ENCODE measurements at regions not wholly inside any gene's neighbourhood (a gene's known extent, or its start where the extent isn't known, plus 50 kb on each side); places are given as distances from the start of the nearest gene placed in this dataset.

GRCh38 chr14:83355609-83356008, 1822.0 kb upstream of the SEL1L start:
- H3K27ac ChIP-seq, result no peak overlapping the region
- no peaks in the 10 kb centered on the region for H3K4me1 ChIP-seq
- no peaks in the 10 kb centered on the region for H3K36me3 ChIP-seq
- H3K4me3 ChIP-seq, result no peak overlapping the region
- H3K9ac ChIP-seq (ENCODE audit: low read depth in 2 of 2, low read length in 2 of 2), result no peak overlapping the region
- TF ChIP-seq CTCF (IDR thresholded peaks at IDR 0.05), result no peak
- intact Hi-C loops (cut with DNase I), result no loop called here
- no peaks in the 10 kb centered on the region for H3K9me3 ChIP-seq
- H3K27me3 ChIP-seq, result no peaks in the 10 kb centered on the region
- DNase-seq, result no peak

- no peak overlapping the region for H3K9ac ChIP-seq (ENCODE audit: low read depth in 2 of 2, low read length in 2 of 2)
- H3K27ac ChIP-seq, result no peak overlapping the region
- H3K4me1 ChIP-seq, result no peaks in the 10 kb centered on the region
- no peak for TF ChIP-seq CTCF (IDR thresholded peaks at IDR 0.05)
- intact Hi-C loops (cut with DNase I), result no loop called here
- H3K9me3 ChIP-seq, result no peaks in the 10 kb centered on the region
- DNase-seq, result no peak
- no peak overlapping the region for H3K4me3 ChIP-seq
- no peaks in the 10 kb centered on the region for H3K36me3 ChIP-seq
- no peaks in the 10 kb centered on the region for H3K27me3 ChIP-seq
Observed at GRCh38 chr14:83356080-83356479, 1822.4 kb upstream of the SEL1L start.

- intact Hi-C loops (cut with DNase I), result no loop called here
- H3K4me1 ChIP-seq, result no peaks in the 10 kb centered on the region
- H3K27ac ChIP-seq, result no peak overlapping the region
- no peak overlapping the region for H3K4me3 ChIP-seq
- H3K9me3 ChIP-seq, result no peaks in the 10 kb centered on the region
- no peaks in the 10 kb centered on the region for H3K27me3 ChIP-seq
- DNase-seq, result no peak
- TF ChIP-seq CTCF (IDR thresholded peaks at IDR 0.05), result no peak
- H3K36me3 ChIP-seq, result no peaks in the 10 kb centered on the region
- H3K9ac ChIP-seq (ENCODE audit: low read depth in 2 of 2, low read length in 2 of 2), result no peak overlapping the region
Observed at GRCh38 chr14:83372271-83372670, 1838.6 kb upstream of the SEL1L start.

GRCh38 chr14:83379436-83379835, 1845.8 kb upstream of the SEL1L start:
- H3K9me3 ChIP-seq, result no peaks in the 10 kb centered on the region
- H3K27ac ChIP-seq, result no peak overlapping the region
- no peak for TF ChIP-seq CTCF (IDR thresholded peaks at IDR 0.05)
- H3K4me3 ChIP-seq, result no peak overlapping the region
- no peaks in the 10 kb centered on the region for H3K36me3 ChIP-seq
- no peaks in the 10 kb centered on the region for H3K4me1 ChIP-seq
- no peak for DNase-seq
- no peaks in the 10 kb centered on the region for H3K27me3 ChIP-seq
- no peak overlapping the region for H3K9ac ChIP-seq (ENCODE audit: low read depth in 2 of 2, low read length in 2 of 2)
- intact Hi-C loops (cut with DNase I), result no loop called here

GRCh38 chr14:83384253-83384652, 1850.6 kb upstream of the SEL1L start:
- Histone ChIP-seq H3K27me3 (no peaks in the 10 kb centered on the region), H3K27ac (no peak overlapping the region), H3K4me1 (no peaks in the 10 kb centered on the region), H3K9me3 (no peaks in the 10 kb centered on the region), H3K4me3 (no peak overlapping the region), H3K9ac (ENCODE audit: low read depth in 2 of 2, low read length in 2 of 2) (no peak overlapping the region), H3K36me3 (no peaks in the 10 kb centered on the region)
- no peak for DNase-seq
- no peak for TF ChIP-seq CTCF (IDR thresholded peaks at IDR 0.05)
- intact Hi-C loops (cut with DNase I), result no loop called here

- intact Hi-C loops (cut with DNase I), result no loop called here
- Histone ChIP-seq H3K27ac (no peak overlapping the region), H3K4me1 (no peaks in the 10 kb centered on the region), H3K9ac (ENCODE audit: low read depth in 2 of 2, low read length in 2 of 2) (no peak overlapping the region), H3K4me3 (no peak overlapping the region), H3K36me3 (no peaks in the 10 kb centered on the region), H3K27me3 (no peaks in the 10 kb centered on the region), H3K9me3 (no peaks in the 10 kb centered on the region)
- no peak for DNase-seq
- TF ChIP-seq CTCF (IDR thresholded peaks at IDR 0.05), result no peak
Observed at GRCh38 chr14:83395321-83395720, 1861.7 kb upstream of the SEL1L start.
